VCaP (cell line): ENCODE measurements at regions not wholly inside any gene's neighbourhood (a gene's known extent, or its start where the extent isn't known, plus 50 kb on each side); places are given as distances from the start of the nearest gene placed in this dataset.
A peak's percentile ranks its signal among the peaks of the same experiment; 100 is the strongest.

Experiments
- H3K27ac ChIP-seq: fragments of 450-650 bp; 2 replicates; pipeline ENCODE4 v1.5.1; 2017
- CTCF ChIP-seq: fragments of 450-650 bp; conservative IDR thresholded peaks from 2 replicates; pipeline ENCODE4 v1.5.1; 2017; ENCODE audit warnings: mild to moderate bottlenecking, moderate library complexity

DNA sequence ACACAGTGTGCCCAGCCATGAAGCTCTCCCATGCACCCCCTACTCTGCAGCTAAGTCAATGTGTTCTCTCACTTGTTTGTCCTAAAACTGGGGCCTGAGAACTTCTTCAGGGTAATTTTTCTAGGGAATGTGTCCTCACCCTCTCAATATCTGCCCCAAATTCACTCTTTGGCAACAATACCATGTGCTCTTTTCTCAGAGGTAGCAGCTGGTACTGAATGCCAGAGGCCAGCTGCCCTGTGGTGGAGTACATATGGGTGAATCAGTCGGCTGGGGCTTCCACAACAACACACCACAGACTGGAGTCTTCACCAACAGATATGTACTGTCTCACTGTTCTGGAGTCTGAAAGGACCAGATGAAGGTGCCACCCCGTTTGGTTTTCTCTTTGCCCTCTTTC is 97.7 kb upstream of the TOP3B start:
- no peak for TF ChIP-seq CTCF
- H3K27ac ChIP-seq, result no peak overlapping the region

GRCh38 chr22:22079404-22080148 is 97.0 kb upstream of the TOP3B start:
- no peak overlapping the region for H3K27ac ChIP-seq
- no peak for TF ChIP-seq CTCF

DNA sequence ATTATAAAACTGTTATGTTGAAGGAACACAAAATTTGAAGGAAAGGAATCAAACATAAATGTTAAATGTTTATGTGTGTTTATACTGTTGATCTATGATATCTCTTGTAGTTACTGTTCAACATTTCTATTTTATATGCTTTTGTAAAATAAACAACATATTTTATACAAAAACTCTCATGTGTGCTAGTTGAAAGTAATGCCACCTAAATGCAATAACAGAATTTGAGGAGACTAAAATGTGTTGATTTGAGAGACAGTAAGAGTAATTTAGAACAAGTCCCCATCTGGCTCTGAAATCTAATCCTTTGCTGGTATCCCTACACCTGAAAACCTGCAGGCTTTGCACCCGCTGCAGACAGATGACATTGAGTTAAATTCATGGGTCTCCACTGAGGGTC is 95.7 kb upstream of the TOP3B start:
- H3K27ac ChIP-seq, result no peak overlapping the region
- no peak for TF ChIP-seq CTCF

- no peak overlapping the region for H3K27ac ChIP-seq
- TF ChIP-seq CTCF, result no peak
These were observed 94.5 kb upstream of the TOP3B start for GRCh38 chr22:22076932-22077703.

- H3K27ac ChIP-seq, result peak overlapping the region; percentile 32
- no peak for TF ChIP-seq CTCF
These were observed 93.8 kb upstream of the TOP3B start for GRCh38 chr22:22076361-22076760.

DNA sequence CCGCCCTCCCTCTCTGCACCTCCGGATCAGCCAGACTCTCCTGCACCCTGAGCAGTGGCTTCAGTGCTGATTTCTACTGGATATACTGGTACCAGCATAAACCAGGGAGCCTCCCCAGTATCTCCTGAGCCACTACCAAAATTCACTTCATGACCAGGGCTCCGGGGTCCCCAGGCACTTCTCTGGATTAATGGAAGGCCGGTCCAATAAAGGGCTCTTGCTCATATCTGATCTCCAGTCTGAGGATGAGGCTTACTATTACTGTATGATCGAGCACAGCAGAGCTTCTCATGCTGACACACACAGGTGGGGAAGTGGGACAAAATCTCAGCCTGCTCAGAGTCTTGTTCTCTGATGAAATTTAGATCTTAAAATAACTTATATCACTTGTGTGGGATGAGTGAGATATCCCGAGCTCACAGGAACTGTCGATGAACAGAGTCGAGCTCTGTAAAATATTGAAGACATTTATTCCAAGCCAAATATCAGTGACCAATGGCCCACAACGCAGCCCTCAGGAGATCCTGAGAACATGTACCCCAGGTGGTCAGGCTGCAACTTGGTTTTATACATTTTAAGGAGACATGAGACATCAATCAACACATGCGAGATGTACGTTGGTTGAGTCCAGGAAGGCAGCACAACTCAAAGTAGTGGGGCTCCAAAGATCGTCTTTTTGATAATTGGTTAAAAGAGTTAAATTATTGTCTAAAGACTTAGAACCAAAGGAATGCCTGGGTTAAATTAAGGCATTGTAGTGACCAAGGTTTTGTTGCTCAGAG is 93.0 kb upstream of the TOP3B start:
- H3K27ac ChIP-seq, result peak overlapping the region; percentile 32
- TF ChIP-seq CTCF, result no peak
